HL-60 (cell line): ENCODE measurements at regions not wholly inside any gene's neighbourhood (a gene's known extent, or its start where the extent isn't known, plus 50 kb on each side); places are given as distances from the start of the nearest gene placed in this dataset.

ENCODE experiments used
- DNase-seq, 2 experiments: peaks; one replicate each; pipeline ENCODE4 v3.0.0-alpha.2; 2010 to 2020; ENCODE audit warnings: low read depth in 1 of 2, low spot score in 1 of 2
- H3K27ac ChIP-seq: fragments of 250-450 bp; sonication (Bioruptor Pico); replicated peaks from 2 replicates; pipeline ENCODE4 v1.5.1; 2020; ENCODE audit warnings: mild to moderate bottlenecking, moderate library complexity
- H3K27me3 ChIP-seq: fragments of 250-450 bp; sonication (Bioruptor Pico); 2 replicates; pipeline ENCODE4 v1.5.1; 2021; ENCODE audit warnings: mild to moderate bottlenecking, moderate library complexity; ENCODE audit not compliant: insufficient read depth, poor library complexity, severe bottlenecking
- H3K4me3 ChIP-seq: replicated peaks from 2 replicates; pipeline ENCODE4 v1.5.1; 2011; ENCODE audit warnings: mild to moderate bottlenecking, control low read depth, low read length; ENCODE audit not compliant: insufficient read depth
- CTCF ChIP-seq: IDR thresholded peaks from one replicate; pipeline ENCODE4 v1.5.1; 2011; ENCODE audit warnings: low read length, control low read depth, inconsistent platforms; ENCODE audit not compliant: insufficient read depth
- GABPA ChIP-seq: IDR thresholded peaks from 2 replicates; pipeline ENCODE4 v1.6.1; 2012; ENCODE audit warnings: low read depth
- POLR2AphosphoS5 ChIP-seq: IDR thresholded peaks from 2 replicates; pipeline ENCODE4 v1.6.1; 2012; ENCODE audit warnings: low read depth
- REST ChIP-seq: IDR thresholded peaks from 2 replicates; pipeline ENCODE4 v1.6.1; 2012; ENCODE audit warnings: low read depth; ENCODE audit not compliant: insufficient replicate concordance
- SPI1 ChIP-seq: IDR thresholded peaks from 2 replicates; pipeline ENCODE4 v1.6.1; 2012; ENCODE audit warnings: low read depth, mild to moderate bottlenecking, borderline replicate concordance

- no peak overlapping the region for H3K27ac ChIP-seq
- H3K4me3 ChIP-seq: no peak overlapping the region
- TF ChIP-seq REST (no peak), SPI1 (no peak), CTCF (no peak), GABPA (no peak), POLR2AphosphoS5 (no peak)
- H3K27me3 ChIP-seq: no peaks in the 10 kb centered on the region
- no peak for DNase-seq
Measured at GRCh38 chr21:24935991-24936390, 671.3 kb downstream of the MRPL39 start.

GRCh38 chr21:24910591-24910990, 696.7 kb downstream of the MRPL39 start:
- no peaks in the 10 kb centered on the region for H3K27me3 ChIP-seq
- H3K4me3 ChIP-seq: no peak overlapping the region
- no peak overlapping the region for H3K27ac ChIP-seq
- TF ChIP-seq REST (no peak), GABPA (no peak), CTCF (no peak), SPI1 (no peak), POLR2AphosphoS5 (no peak)
- DNase-seq: no peak

GRCh38 chr21:24903994-24904635, 703.2 kb downstream of the MRPL39 start:
- Histone ChIP-seq H3K27me3 (no peaks in the 10 kb centered on the region), H3K4me3 (no peak overlapping the region), H3K27ac (no peak overlapping the region)
- DNase-seq: no peak
- TF ChIP-seq POLR2AphosphoS5: no peak

GRCh38 chr21:24899138-24899537, 708.1 kb downstream of the MRPL39 start:
- Histone ChIP-seq H3K4me3 (no peak overlapping the region), H3K27ac (no peak overlapping the region), H3K27me3 (no peaks in the 10 kb centered on the region)
- DNase-seq: no peak
- TF ChIP-seq REST (no peak), POLR2AphosphoS5 (no peak), CTCF (no peak), SPI1 (no peak; the same call in 1 of the 2 replicates), GABPA (no peak)
